IPS DF 19.7 (cell line): ENCODE measurements at regions not wholly inside any gene's neighbourhood (a gene's known extent, or its start where the extent isn't known, plus 50 kb on each side); places are given as distances from the start of the nearest gene placed in this dataset.

Experiments
- DNase-seq: peaks from one replicate; pipeline ENCODE4 v3.0.0-alpha.2; 2013; ENCODE audit warnings: low read depth, low spot score

- no peak for DNase-seq
Measured at GRCh38 chr9:28007097-28007817, 434.0 kb upstream of the C9orf72 start.

- no peak for DNase-seq
Measured at GRCh38 chr9:28014212-28014611, 440.9 kb upstream of the C9orf72 start.

GRCh38 chr9:28024676-28025075, 451.4 kb upstream of the C9orf72 start:
- DNase-seq = no peak

- no peak for DNase-seq
Measured at GRCh38 chr9:28025186-28025585, 451.9 kb upstream of the C9orf72 start.

GRCh38 chr9:28031521-28032267, 458.4 kb upstream of the C9orf72 start:
- DNase-seq = no peak

GRCh38 chr9:28032268-28032590, 458.9 kb upstream of the C9orf72 start:
- DNase-seq = no peak

GRCh38 chr9:28034242-28034641, 461.0 kb upstream of the C9orf72 start:
- no peak for DNase-seq

GRCh38 chr9:28037968-28038367, 464.7 kb upstream of the C9orf72 start:
- no peak for DNase-seq

- DNase-seq = no peak
Measured at GRCh38 chr9:28045051-28045450, 471.8 kb upstream of the C9orf72 start.

- no peak for DNase-seq
Measured at GRCh38 chr9:28050046-28050445, 476.8 kb upstream of the C9orf72 start.

- no peak for DNase-seq
Measured at GRCh38 chr9:28050941-28051340, 477.7 kb upstream of the C9orf72 start.

- DNase-seq = no peak
Measured at GRCh38 chr9:28051559-28052503, 478.6 kb upstream of the C9orf72 start.

- no peak for DNase-seq
Measured at GRCh38 chr9:28053096-28053777, 480.0 kb upstream of the C9orf72 start.

GRCh38 chr9:28056006-28056405, 482.7 kb upstream of the C9orf72 start:
- DNase-seq = no peak

- no peak for DNase-seq
Measured at GRCh38 chr9:28056466-28056865, 483.2 kb upstream of the C9orf72 start.

- no peak for DNase-seq
Measured at GRCh38 chr9:28059192-28059591, 485.9 kb upstream of the C9orf72 start.

GRCh38 chr9:28064241-28064815, 491.0 kb upstream of the C9orf72 start:
- DNase-seq = no peak

- no peak for DNase-seq
Measured at GRCh38 chr9:28073270-28073669, 500.0 kb upstream of the C9orf72 start.

- DNase-seq = no peak
Measured at GRCh38 chr9:28079677-28080076, 506.4 kb upstream of the C9orf72 start.

- DNase-seq = no peak
Measured at GRCh38 chr9:28082671-28083070, 509.4 kb upstream of the C9orf72 start.

GRCh38 chr9:28086881-28087280, 513.6 kb upstream of the C9orf72 start:
- no peak for DNase-seq
